Upper lobe of right lung (tissue), 1 donor: ENCODE measurements at regions not wholly inside any gene's neighbourhood (a gene's known extent, or its start where the extent isn't known, plus 50 kb on each side); places are given as distances from the start of the nearest gene placed in this dataset.

ENCODE experiments used
- ATAC-seq: fragments of 200-7000 bp; cut with Tn5 transposase; one replicate; pipeline ENCODE4 v1.9.1; 2020; ENCODE audit warnings: mild to moderate bottlenecking, moderate library complexity
- DNase-seq: peaks from one replicate; pipeline ENCODE4 v3.0.0-alpha.2; 2020
- H3K27ac ChIP-seq: fragments of 200-600 bp; one replicate; pipeline ENCODE4 v1.8.0; 2022
- H3K27me3 ChIP-seq: fragments of 200-600 bp; one replicate; pipeline ENCODE4 v1.8.0; 2022; ENCODE audit warnings: mild to moderate bottlenecking
- H3K36me3 ChIP-seq: fragments of 200-600 bp; one replicate; pipeline ENCODE4 v1.8.0; 2022
- H3K4me1 ChIP-seq: fragments of 200-600 bp; one replicate; pipeline ENCODE4 v1.8.0; 2022
- H3K4me3 ChIP-seq: fragments of 200-600 bp; one replicate; pipeline ENCODE4 v1.8.0; 2022; ENCODE audit warnings: mild to moderate bottlenecking
- H3K9me3 ChIP-seq: fragments of 200-600 bp; one replicate; pipeline ENCODE4 v1.8.0; 2022
- intact Hi-C: fragments of 100-400 bp; cut with DNase I; formaldehyde crosslinking; loops from one replicate; pipeline ENCODE4 v1.11.0; 2022
- TF ChIP-seq, protein P1 (sequence below): fragments of 200-600 bp; IDR thresholded peaks from one replicate; pipeline ENCODE4 v1.8.0; 2022; ENCODE audit warnings: antibody characterized with exemption
- donor health status: DM: no; HTN: yes; CAD: no; lungs with severe emphysema.

DNA sequence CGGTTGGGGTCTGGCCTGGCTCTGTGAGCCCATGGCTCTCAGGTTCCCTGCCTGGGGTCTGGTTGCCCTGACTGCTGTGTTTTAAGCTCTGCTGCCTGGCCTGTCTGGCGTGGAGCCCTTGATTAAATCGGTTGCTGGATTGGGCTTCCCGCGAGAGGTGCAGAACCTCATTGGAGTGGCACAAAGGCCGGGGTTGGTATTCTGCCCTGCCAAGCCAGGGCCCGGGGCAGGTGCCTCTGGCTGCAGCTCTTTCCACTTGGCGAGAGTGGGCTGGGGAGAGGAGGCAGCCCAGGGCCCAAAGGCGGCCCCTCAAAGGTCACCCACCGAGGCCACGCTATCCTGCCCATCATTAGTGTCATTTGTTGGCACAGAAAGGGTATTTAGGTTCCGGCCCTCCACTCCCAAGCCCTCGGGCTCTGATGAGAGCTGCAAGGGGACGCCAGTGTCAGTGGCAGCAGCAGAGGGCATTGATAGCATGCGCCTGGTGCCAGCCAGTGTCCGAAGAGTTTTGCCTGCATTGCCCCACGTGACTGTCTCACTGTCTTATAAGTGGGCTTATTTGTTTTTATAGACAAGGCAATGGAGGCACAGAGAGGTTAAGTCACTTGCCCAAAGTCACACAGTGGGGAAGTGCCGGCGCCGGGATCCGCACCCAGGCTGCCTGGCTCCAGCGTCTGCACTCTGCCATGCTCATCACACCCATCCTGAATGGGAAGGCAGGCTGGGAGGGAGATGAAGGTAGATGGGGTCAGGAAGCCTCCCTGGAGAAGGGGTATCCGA is 68.0 kb upstream of the CIBAR2 start:
- Histone ChIP-seq H3K9me3 (peaks cover 3% of the 10 kb centered on the region), H3K4me3 (no peak overlapping the region), H3K36me3 (no peaks in the 10 kb centered on the region), H3K27me3 (no peaks in the 10 kb centered on the region), H3K27ac (no peak overlapping the region), H3K4me1 (peaks cover 3% of the 10 kb centered on the region)
- no peak for ATAC-seq
- TF ChIP-seq, protein P1, sequence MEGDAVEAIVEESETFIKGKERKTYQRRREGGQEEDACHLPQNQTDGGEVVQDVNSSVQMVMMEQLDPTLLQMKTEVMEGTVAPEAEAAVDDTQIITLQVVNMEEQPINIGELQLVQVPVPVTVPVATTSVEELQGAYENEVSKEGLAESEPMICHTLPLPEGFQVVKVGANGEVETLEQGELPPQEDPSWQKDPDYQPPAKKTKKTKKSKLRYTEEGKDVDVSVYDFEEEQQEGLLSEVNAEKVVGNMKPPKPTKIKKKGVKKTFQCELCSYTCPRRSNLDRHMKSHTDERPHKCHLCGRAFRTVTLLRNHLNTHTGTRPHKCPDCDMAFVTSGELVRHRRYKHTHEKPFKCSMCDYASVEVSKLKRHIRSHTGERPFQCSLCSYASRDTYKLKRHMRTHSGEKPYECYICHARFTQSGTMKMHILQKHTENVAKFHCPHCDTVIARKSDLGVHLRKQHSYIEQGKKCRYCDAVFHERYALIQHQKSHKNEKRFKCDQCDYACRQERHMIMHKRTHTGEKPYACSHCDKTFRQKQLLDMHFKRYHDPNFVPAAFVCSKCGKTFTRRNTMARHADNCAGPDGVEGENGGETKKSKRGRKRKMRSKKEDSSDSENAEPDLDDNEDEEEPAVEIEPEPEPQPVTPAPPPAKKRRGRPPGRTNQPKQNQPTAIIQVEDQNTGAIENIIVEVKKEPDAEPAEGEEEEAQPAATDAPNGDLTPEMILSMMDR: no peak
- DNase-seq: no peak
- intact Hi-C loops: no loop called here

DNA sequence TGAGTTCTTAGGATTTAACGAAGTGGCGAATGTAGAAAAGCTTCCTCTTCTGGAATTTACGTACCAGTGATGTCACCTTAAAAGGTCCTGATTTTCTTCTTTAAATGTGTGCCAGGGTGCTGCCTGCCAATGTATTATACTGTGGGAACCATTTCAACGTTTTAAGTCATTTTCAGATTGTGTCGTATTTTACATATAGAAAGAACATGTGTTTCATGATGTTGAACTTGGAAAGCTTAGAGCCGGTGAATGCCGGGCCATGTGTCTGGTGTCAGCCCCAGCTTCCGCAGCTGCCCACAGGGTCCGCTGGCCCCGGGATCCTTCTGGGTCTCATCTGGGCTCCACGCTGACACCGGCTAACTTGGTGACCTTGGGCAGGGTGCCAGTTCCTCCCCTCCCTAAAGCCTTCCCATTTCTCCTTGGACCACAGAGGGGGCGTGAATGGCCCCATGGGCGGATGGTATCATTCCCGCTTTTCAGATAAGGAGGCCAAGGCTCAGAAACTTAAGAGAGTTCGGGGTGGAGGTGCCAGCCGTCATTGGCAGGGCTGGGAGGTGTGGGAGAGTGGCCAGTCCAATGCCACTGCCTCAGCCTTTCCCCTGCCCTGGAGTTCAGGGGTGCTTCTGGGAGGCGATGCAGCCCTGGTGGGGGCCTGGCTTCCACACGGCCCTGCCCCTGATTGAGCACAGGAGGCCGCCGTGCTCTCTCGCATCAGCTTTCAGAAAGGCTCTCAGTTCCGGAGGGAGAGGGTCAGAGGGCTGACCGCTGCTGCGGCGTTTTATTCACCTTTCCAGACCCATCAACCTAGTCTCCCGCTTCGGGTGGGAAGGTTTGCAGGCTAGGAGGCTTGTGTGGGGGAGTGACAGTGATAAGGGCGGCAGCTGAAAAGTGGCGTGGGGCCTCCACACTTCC is 68.8 kb upstream of the CIBAR2 start:
- no peak for ATAC-seq
- intact Hi-C loops: no loop called here
- H3K9me3 ChIP-seq: peaks cover 3% of the 10 kb centered on the region
- no peak for DNase-seq
- no peaks in the 10 kb centered on the region for H3K4me1 ChIP-seq
- H3K36me3 ChIP-seq: no peaks in the 10 kb centered on the region
- no peak overlapping the region for H3K27ac ChIP-seq
- TF ChIP-seq, protein P1: no peak
- H3K4me3 ChIP-seq: no peak overlapping the region
- H3K27me3 ChIP-seq: no peaks in the 10 kb centered on the region

GRCh38 chr16:85181739-85182129 is 69.5 kb upstream of the CIBAR2 start:
- no peak overlapping the region for H3K4me3 ChIP-seq
- H3K4me1 ChIP-seq: no peaks in the 10 kb centered on the region
- peaks cover 3% of the 10 kb centered on the region for H3K9me3 ChIP-seq
- no peak overlapping the region for H3K27ac ChIP-seq
- TF ChIP-seq, protein P1: no peak
- no peak for DNase-seq
- no peak for ATAC-seq
- no peaks in the 10 kb centered on the region for H3K36me3 ChIP-seq
- H3K27me3 ChIP-seq: no peaks in the 10 kb centered on the region
- intact Hi-C loops: no loop called here

GRCh38 chr16:85182286-85182685 is 70.0 kb upstream of the CIBAR2 start:
- TF ChIP-seq, protein P1: no peak
- Histone ChIP-seq H3K4me1 (no peaks in the 10 kb centered on the region), H3K27me3 (no peaks in the 10 kb centered on the region), H3K36me3 (no peaks in the 10 kb centered on the region), H3K9me3 (peaks cover 3% of the 10 kb centered on the region), H3K27ac (no peak overlapping the region), H3K4me3 (no peak overlapping the region)
- no peak for DNase-seq
- intact Hi-C loops: no loop called here
- ATAC-seq: no peak

GRCh38 chr16:85182774-85183173 is 70.5 kb upstream of the CIBAR2 start:
- no peak for DNase-seq
- no peaks in the 10 kb centered on the region for H3K36me3 ChIP-seq
- intact Hi-C loops: no loop called here
- peaks cover 3% of the 10 kb centered on the region for H3K9me3 ChIP-seq
- H3K27ac ChIP-seq: no peak overlapping the region
- H3K4me3 ChIP-seq: no peak overlapping the region
- no peak for ATAC-seq
- H3K4me1 ChIP-seq: no peaks in the 10 kb centered on the region
- TF ChIP-seq, protein P1: no peak
- no peaks in the 10 kb centered on the region for H3K27me3 ChIP-seq
